H1 (cell line): ENCODE measurements at regions not wholly inside any gene's neighbourhood (a gene's known extent, or its start where the extent isn't known, plus 50 kb on each side); places are given as distances from the start of the nearest gene placed in this dataset.

ENCODE experiments used
- BCL11A ChIP-seq, 2 experiments: IDR thresholded peaks; one replicate each; pipeline ENCODE4 v1.6.1; 2011; ENCODE audit warnings: low read depth in 2 of 2, low read length in 2 of 2, mild to moderate bottlenecking in 2 of 2
- BRCA1 ChIP-seq: IDR thresholded peaks from 2 replicates; pipeline ENCODE4 v1.6.1; 2012; ENCODE audit warnings: low read depth, low read length, improper control_type of control experiment
- CHD2 ChIP-seq: IDR thresholded peaks from 2 replicates; pipeline ENCODE4 v1.6.1; 2012; ENCODE audit warnings: low read length, improper control_type of control experiment
- CTCF ChIP-seq, 3 experiments: IDR thresholded peaks; 1 replicate in 2 of 3; 2 replicates in 1 of 3; pipeline versions ENCODE4 v1.5.1 to v1.6.1; 2011; ENCODE audit warnings: low read length in 3 of 3, mild to moderate bottlenecking in 3 of 3, inconsistent platforms in 2 of 3, low read depth in 1 of 3, moderate library complexity in 1 of 3; ENCODE audit not compliant: insufficient read depth in 1 of 3; ENCODE audit errors: control extremely low read depth in 1 of 3
- EP300 ChIP-seq, 2 experiments: IDR thresholded peaks; 1 replicate in 1 of 2; 2 replicates in 1 of 2; pipeline ENCODE4 v1.6.1; 2011 to 2012; ENCODE audit warnings: low read depth in 2 of 2, low read length in 2 of 2, mild to moderate bottlenecking in 2 of 2, borderline replicate concordance in 1 of 2, inconsistent platforms in 1 of 2, moderate library complexity in 1 of 2
- JUND ChIP-seq: IDR thresholded peaks from 2 replicates; pipeline ENCODE4 v1.6.1; 2011; ENCODE audit warnings: mild to moderate bottlenecking, improper control_type of control experiment, low read length
- MAX ChIP-seq: IDR thresholded peaks from 2 replicates; pipeline ENCODE4 v1.6.1; 2012; ENCODE audit warnings: inconsistent platforms
- POLR2A ChIP-seq, 2 experiments: IDR thresholded peaks; 1 replicate in 1 of 2; 2 replicates in 1 of 2; pipeline ENCODE4 v1.6.1; 2011; ENCODE audit warnings: low read depth in 2 of 2, low read length in 2 of 2, mild to moderate bottlenecking in 2 of 2; ENCODE audit errors: control extremely low read depth in 1 of 2
- RAD21 ChIP-seq, 2 experiments: IDR thresholded peaks in 1 of 2; conservative IDR thresholded peaks in 1 of 2; 2 replicates each; pipeline ENCODE4 v1.6.1; 2011; ENCODE audit warnings: low read depth in 2 of 2, low read length in 2 of 2, improper control_type of control experiment in 1 of 2, inconsistent platforms in 1 of 2, mild to moderate bottlenecking in 1 of 2, moderate library complexity in 1 of 2
- SIX5 ChIP-seq: IDR thresholded peaks from 2 replicates; pipeline ENCODE4 v1.6.1; 2011; ENCODE audit warnings: mild to moderate bottlenecking, low read depth, low read length
- SP1 ChIP-seq: IDR thresholded peaks from 2 replicates; pipeline ENCODE4 v1.6.1; 2011; ENCODE audit warnings: low read depth, low read length
- USF2 ChIP-seq: IDR thresholded peaks from 2 replicates; pipeline ENCODE4 v1.6.1; 2011; ENCODE audit warnings: low read length, improper control_type of control experiment
- YY1 ChIP-seq: IDR thresholded peaks from 2 replicates; pipeline ENCODE4 v1.6.1; 2011; ENCODE audit warnings: low read depth, mild to moderate bottlenecking, low read length

- TF ChIP-seq BRCA1 (no peak), CTCF (IDR thresholded peaks at IDR 0.05; ENCODE audit: control extremely low read depth in 1 of 3, insufficient read depth in 1 of 3, low read depth in 1 of 3, low read length in 3 of 3) (peak in 2 of 3 experiments; percentile 56 to 68; a peak in 2 of 4 replicates), POLR2A (IDR thresholded peaks at IDR 0.05; ENCODE audit: control extremely low read depth in 1 of 2, low read depth in 2 of 2, low read length in 2 of 2) (no peak), RAD21 (IDR thresholded peaks at IDR 0.05 in 1 of 2, conservative IDR thresholded peaks at IDR 0.05 in 1 of 2; ENCODE audit: low read depth in 2 of 2, low read length in 2 of 2) (peak; percentile 81 to 86), USF2 (no peak), CHD2 (no peak), BCL11A (IDR thresholded peaks at IDR 0.05; ENCODE audit: low read depth in 2 of 2, low read length in 2 of 2) (no peak), MAX (0 out of 2 replicates have a peak, but pooled peaks have one; percentile 41), YY1 (no peak), JUND (no peak), SP1 (no peak), EP300 (IDR thresholded peaks at IDR 0.05; ENCODE audit: borderline replicate concordance in 1 of 2, low read depth in 2 of 2, low read length in 2 of 2) (no peak), SIX5 (no peak)
Observed at GRCh38 chr1:177780096-177780700, 189.7 kb downstream of the SEC16B start.
